Breast epithelium (tissue), 3 donors: ENCODE measurements at regions not wholly inside any gene's neighbourhood (a gene's known extent, or its start where the extent isn't known, plus 50 kb on each side); places are given as distances from the start of the nearest gene placed in this dataset.

Experiments
- POLR2A ChIP-seq: fragments of 450-650 bp; IDR thresholded peaks from one replicate; pipeline ENCODE4 v1.6.1; 2016; ENCODE audit warnings: antibody characterized with exemption, mild to moderate bottlenecking, moderate library complexity
- POLR2AphosphoS5 ChIP-seq, 3 donors: sonication (generic); formaldehyde crosslinking; IDR thresholded peaks; one replicate each; pipeline ENCODE4 v1.6.1; 2017; ENCODE audit warnings: antibody characterized with exemption in 3 of 3
- TF ChIP-seq, protein P1 (sequence below), 3 donors: fragments of 450-650 bp; IDR thresholded peaks; one replicate each; pipeline ENCODE4 v1.5.1; 2016 to 2017; ENCODE audit warnings: antibody characterized with exemption in 3 of 3, mild to moderate bottlenecking in 3 of 3, moderate library complexity in 3 of 3

GRCh38 chr12:14314801-14315200, 50.7 kb upstream of the ATF7IP start:
- no peak for TF ChIP-seq POLR2A
- TF ChIP-seq, protein P1, sequence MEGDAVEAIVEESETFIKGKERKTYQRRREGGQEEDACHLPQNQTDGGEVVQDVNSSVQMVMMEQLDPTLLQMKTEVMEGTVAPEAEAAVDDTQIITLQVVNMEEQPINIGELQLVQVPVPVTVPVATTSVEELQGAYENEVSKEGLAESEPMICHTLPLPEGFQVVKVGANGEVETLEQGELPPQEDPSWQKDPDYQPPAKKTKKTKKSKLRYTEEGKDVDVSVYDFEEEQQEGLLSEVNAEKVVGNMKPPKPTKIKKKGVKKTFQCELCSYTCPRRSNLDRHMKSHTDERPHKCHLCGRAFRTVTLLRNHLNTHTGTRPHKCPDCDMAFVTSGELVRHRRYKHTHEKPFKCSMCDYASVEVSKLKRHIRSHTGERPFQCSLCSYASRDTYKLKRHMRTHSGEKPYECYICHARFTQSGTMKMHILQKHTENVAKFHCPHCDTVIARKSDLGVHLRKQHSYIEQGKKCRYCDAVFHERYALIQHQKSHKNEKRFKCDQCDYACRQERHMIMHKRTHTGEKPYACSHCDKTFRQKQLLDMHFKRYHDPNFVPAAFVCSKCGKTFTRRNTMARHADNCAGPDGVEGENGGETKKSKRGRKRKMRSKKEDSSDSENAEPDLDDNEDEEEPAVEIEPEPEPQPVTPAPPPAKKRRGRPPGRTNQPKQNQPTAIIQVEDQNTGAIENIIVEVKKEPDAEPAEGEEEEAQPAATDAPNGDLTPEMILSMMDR (IDR thresholded peaks at IDR 0.05) = no peak
- no peak for TF ChIP-seq POLR2AphosphoS5 (IDR thresholded peaks at IDR 0.05)
